DLD1 (cell line): ENCODE measurements at regions not wholly inside any gene's neighbourhood (a gene's known extent, or its start where the extent isn't known, plus 50 kb on each side); places are given as distances from the start of the nearest gene placed in this dataset.

Experiments
- in situ Hi-C: cut with HindIII; loops from 2 replicates; pipeline ENCODE4 v1.10.0; 2017; ENCODE audit warnings: low sequenced_read_pairs

DNA sequence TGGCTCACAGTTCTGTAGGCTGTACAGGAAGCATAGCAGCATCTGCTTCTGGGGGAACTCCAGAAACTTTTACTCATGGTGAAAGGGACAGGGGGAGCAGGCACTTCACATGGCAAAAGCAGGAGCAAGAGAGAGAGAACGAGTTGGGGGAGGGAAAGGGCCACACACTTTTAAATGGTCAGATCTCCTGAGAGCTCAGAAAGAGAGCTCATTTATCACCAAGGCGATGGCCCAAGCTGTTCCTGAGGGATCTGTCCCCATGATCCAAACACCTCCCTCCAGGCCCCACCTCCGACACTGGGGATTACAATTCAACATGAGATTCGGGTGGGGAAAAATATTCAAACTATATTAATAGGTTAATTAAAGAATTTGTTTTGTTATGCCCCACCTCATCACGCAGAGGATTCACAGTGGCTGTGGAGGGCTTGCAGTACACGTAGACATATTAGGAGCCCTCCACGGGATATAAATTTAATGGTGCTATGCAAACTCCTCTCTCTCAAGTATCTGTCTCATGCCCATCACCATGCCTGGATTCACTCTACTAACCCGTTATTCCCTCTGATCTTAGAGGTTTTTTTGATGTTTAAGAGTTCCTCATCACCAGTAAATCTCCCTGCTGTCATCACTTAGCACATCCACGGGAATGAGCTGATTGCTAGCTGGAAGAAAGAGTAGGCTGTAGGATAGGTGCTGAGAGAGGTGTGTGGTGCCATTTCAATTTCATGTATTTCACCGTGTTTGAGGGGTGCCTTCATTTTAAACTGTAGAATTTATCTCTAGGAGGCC lies 84.5 kb upstream of the ARHGAP28 start:
- in situ Hi-C loops: no loop called here

DNA sequence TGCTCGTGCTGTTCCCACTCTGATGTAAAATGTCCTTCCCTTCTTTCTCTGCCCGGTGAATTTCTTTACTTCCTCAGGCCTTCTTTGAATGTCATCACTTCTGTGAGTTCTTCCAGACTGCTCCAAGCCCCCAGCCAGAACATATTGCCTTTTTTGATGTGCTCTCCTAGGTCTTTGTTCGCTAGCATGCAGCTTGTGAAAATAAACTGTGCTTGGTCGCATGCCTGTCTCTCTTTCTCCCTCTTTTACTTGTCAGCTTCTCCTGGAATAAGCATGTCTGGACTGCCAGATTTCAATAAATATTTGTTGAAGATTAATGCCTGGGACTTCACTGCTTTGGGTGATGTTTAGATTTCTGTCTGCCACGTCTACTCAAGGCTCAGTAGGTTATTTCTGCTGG lies 82.7 kb upstream of the ARHGAP28 start:
- in situ Hi-C loops: no loop called here

DNA sequence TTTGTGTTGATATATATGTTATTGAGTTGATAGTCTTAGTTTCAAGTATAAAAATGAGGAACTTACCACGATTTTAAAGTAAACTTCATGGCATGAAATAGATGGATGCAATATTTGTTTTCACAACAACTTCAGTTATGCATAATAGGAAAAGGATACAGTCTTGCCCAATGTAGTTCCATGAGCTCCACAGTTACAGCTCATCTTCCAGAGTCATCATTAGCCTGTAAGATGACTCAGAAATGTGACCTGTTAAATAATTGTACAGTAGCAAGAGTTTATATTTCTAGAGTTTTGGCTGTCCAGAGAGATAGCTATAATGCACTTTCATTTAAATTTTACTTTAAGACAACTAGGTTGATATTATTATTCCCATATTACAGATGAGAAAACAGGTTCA lies 80.9 kb upstream of the ARHGAP28 start:
- in situ Hi-C loops: no loop called here

DNA sequence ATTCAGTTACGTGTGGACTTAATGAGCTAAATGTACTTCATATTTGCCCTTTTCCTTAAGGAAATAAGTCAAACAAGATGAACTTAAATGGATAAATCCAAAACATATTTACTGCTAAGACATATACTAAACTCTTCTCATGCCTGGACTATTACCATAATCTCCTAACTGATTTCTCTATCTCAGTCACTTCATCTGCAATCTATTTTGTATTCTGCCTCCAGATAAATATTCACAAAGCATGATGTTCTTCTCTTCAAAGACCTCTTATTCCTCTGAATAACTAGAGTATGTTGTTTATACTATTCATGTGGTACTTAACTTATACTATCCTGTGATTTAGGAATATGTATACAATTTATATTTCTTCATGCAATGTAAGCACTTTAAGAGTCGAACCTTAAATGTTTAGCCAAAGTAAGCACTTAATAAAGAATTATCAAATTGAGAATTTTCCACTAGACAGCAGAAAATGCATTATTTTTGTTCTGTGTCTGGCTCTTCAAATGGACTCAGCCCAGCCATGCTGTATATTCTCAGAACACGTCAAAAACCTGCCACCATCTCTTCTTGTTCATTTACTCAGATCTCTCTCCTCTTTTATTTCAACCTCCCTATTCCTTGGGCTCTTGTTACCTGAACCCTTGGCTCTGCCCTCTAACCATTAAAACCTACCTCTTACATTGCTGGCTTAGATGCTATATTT lies 79.9 kb upstream of the ARHGAP28 start:
- in situ Hi-C loops: no loop called here

DNA sequence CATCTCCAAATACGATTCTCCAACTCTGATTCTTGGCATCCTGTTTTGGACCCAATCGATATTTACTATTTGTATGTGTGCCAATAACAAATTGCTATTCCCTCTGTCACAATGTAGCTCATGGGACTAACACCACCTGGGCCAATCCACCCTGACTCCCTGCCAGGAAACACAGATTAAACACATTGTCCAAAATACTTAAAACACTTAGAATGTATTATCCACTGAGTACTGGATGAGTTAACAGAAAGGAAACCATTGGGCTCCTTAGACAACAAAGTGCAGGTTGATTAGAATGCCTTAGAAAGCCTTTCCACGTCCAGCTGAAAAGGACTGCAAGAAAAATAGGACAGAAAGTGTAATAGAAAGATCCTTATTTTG lies 79.4 kb upstream of the ARHGAP28 start:
- in situ Hi-C loops: no loop called here

DNA sequence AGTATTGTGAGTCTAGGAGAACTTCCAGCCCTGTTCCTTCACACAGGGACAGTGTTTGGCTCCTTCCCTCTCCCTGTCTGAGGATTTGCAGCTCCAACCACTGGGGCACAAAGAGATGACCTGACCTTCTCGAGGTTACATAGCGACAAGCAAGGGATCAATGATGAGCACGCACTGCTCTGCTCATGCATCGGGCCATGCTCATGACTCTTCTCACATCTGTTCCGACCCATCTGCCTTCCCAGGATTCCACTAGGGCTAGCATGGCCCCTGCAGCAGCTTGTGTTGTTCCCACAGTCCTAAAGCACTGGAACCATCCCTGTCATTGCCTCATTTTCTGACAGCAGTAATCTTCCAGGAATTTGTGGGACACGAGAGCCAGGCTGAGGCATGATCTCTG lies 78.8 kb upstream of the ARHGAP28 start:
- in situ Hi-C loops: no loop called here

DNA sequence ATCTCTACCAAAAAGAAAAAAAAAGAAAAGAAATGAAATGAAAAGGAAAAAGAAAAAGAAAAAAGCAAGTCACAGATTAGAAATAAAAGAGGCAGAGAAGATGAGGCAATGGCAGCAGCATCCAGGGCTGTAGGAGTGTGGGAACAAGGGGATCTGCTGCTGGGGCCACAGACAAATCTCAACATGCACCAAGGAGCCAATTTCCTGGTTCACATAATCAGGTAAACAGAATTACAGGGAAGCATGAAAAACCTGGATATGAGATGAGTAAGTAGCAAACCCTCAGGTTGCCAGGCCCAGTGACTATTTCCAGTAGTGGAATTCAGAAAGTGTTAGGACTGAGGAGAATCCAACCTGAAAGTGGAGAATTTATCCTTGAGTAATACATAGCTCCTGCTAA lies 77.4 kb upstream of the ARHGAP28 start:
- in situ Hi-C loops: no loop called here

DNA sequence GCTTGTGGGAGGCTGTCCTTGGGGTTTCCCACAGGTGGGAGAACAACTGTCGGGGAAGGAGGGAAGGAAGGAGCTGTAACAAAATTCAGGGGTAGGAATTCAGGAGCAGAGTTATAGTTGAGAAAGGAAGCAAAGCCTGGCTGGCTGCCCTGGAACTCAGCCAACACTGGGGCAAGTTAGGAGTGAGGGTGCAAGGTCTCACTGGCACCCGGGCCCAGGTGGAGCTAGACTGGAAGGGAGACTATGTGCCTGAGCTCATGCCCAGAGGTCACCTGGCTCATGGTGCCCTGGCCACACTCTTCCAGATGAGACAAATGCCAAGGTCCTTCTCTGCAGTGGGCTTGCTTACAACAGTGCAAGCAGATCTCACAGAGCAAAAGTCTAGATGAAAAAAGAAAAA lies 75.6 kb upstream of the ARHGAP28 start:
- in situ Hi-C loops: no loop called here

DNA sequence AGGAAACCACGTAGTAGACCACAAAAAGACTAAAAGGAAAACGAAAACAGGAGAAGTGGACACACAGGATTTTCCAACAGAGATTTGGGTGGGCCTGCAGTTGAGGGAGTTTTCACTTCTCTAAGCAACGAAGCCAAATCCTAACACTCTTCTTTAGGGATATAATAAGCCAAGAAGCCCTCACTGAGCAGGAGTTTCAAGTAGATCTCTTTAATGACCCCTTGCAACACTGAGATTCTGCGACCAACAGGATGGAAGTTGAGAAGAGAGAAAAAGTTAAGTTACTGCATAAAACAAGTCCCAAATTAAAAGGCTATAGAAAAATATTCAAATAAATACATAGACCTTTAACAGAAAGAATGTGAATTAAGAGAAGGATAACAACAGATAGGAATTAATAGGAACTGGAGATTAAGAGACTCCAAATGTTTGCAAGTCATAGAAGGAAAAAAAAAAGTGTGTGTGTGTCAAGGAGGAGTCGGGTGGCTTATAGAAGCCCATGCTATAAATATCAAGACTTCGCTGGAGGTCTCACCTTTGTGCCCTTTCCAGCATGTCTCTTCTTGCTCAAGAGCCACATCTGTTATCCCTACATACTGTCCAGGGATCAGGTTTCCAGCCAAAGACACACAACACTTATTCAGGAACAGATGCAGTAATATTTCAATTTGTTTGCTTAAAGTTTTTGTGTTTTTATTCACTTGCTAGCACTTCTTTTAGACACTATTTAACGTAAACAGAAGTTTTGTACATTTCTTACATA lies 69.4 kb upstream of the ARHGAP28 start:
- in situ Hi-C loops: no loop called here

DNA sequence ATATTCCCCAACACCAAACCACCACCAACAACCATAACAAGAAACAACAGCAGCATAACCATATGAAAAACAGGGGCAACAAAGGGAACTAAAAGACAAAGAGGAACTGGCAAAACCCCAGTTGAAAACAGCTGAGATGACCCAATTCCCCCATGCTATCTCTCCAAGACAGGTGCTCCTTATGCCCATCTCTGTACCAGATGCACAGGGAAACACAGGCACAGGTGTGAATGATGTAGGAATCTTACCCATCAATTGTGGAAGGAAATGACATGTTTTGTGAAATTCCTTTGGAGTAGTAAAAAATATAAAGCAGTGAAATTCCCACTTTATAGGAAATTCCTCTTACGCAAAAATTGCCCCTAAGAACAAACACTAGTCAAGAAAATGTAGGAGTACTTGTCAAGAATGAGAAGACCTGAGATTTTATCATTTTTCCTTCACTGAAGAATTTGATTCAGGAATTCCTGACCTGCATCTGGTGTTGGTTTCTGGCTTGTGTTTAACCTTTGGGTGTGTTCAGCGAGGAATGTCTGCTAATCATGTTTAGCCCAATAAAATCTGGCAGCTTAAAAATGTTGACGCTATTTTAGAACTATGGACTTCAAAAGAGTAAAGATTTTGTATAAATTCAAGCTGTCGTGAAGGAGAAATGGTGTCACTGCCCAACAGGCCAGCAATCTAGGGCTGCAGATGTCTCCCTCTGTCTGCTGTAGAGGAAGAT lies 67.7 kb upstream of the ARHGAP28 start:
- in situ Hi-C loops: no loop called here

DNA sequence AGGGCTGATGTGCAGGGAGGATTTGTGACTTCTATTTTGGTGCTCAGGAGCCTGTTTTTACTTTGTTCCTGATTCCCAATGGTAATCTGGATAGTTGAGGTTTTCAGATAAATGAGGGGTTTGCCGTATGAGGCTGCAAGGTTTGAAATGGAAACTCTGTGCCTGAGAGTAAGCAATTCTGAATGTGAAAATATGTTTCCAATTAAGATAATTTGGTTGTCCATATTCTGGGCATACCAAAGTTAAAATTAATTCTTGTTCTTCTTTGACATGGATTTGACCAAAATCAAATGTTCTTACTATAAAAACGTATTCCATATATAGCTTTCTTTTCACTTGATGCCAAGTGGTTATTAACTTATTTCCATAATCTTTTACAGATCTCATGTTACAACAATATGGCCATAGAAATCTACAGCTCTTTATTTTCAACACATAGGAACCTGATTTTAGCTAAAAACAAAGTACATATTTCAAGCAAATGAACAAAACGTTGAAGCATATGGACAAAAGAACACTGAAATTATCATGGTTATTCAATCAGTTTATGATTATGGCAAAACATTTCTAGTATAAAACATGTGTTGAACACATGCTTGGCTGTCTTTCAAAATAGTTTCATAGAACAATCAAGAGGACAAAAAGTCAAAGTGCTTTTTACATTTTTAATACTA lies 63.4 kb upstream of the ARHGAP28 start:
- in situ Hi-C loops: no loop called here

DNA sequence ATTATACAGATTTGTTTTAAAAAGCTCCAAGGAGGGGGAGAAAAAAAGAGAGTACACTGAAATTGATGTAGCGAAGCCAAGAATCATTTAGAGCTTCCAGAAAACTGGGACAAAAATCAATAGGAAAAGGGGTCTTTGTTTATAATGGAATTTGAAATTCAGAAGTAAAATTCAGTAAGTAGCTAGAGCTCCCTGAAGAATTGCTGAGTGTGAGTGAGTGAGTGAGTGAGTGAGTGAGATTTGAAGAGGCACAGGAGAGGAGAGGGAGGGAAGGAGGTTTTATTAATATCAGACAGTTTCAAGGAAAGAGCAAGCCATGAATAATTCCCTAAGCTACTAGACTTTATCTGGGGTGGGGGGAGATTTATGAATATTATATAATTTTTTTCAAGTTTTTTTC lies 60.7 kb upstream of the ARHGAP28 start:
- in situ Hi-C loops: no loop called here

DNA sequence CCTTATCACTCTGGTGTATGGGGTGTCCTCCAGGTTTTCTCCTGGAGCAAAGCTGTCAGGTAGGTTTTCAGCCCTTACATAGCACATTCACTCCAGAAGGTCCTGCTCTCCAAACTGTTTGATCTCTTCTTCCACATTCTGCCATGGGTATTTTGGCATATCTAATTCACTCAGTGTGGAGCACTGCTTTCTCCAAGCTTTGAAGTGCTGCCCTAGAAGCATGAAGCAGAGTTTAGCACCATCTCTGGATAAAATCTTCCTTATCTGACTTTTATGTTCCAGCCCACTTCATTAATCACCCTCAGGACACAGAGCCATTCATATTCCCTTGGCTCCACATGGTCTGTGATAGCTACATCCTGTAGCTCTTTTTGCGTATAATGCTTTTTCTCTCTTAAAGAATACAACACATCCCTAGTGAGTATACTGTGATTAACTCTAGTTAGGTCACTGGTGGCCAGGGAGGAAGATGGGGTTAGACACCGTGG lies 56.7 kb upstream of the ARHGAP28 start:
- in situ Hi-C loops: no loop called here

DNA sequence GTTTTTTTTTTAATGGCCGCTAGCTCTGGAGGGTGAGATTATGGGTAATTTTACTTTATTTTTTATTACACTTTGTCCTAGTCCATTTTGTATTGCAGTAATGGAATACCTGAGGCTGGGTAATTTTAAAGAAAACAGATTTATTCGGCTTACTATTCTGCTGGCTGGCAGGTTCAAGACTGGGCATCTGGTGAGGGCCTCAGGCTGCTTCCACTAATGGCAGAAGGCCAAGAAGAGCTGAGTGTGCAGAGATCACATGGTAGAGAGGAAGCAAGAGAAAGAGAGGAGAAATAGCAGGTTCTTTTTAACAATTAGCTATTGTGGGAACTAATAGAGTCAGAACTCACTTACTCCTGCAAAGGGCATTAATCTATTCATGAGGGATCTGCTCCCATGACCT lies 52.4 kb upstream of the ARHGAP28 start:
- in situ Hi-C loops: no loop called here

DNA sequence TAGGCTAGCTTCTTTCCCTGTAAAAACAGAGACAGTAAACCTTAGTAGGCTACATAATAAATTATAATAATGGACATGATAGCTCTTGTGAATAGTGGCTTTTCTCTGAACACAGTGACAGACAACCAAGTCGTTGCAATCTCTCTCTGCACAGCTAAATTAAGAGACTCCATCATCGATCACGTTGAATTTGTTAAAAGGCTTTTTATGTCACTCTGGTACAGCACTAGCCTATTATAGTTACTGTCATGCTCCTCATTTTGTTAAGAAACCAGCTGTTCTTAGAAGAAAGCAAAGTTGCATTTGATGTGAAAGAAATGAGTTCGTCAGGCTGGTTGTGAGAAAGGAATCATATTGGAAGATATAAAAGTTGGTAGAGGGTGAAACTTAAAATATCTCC lies 50.3 kb upstream of the ARHGAP28 start:
- in situ Hi-C loops: no loop called here
